Hepatocyte (in vitro differentiated cells): ENCODE measurements at regions not wholly inside any gene's neighbourhood (a gene's known extent, or its start where the extent isn't known, plus 50 kb on each side); places are given as distances from the start of the nearest gene placed in this dataset.

Experiments
- CTCF ChIP-seq: fragments of 200-600 bp; sonication (generic); IDR thresholded peaks from 2 replicates; pipeline ENCODE4 v1.5.1; 2016; ENCODE audit warnings: antibody characterized with exemption, mild to moderate bottlenecking; ENCODE audit not compliant: poor library complexity
- EZH2 ChIP-seq: fragments of 200-600 bp; sonication (generic); IDR thresholded peaks from 2 replicates; pipeline ENCODE4 v1.6.1; 2016; ENCODE audit warnings: antibody characterized with exemption, mild to moderate bottlenecking, borderline replicate concordance
- EZH2phosphoT487 ChIP-seq: fragments of 200-600 bp; sonication (generic); IDR thresholded peaks from one replicate; pipeline ENCODE4 v1.6.1; 2018; ENCODE audit warnings: antibody characterized with exemption, mild to moderate bottlenecking, low read depth, moderate library complexity; ENCODE audit not compliant: unreplicated experiment, severe bottlenecking

GRCh38 chr6:101178748-101179147 is 214.8 kb upstream of the GRIK2 start:
- TF ChIP-seq CTCF, result no peak
- TF ChIP-seq EZH2, result no peak
- no peak for TF ChIP-seq EZH2phosphoT487
